Mammary epithelial cell (primary cell): ENCODE measurements at regions not wholly inside any gene's neighbourhood (a gene's known extent, or its start where the extent isn't known, plus 50 kb on each side); places are given as distances from the start of the nearest gene placed in this dataset.

Experiments
- CTCF ChIP-seq, 2 donors: IDR thresholded peaks in 1 of 2; conservative IDR thresholded peaks in 1 of 2; 2 replicates each; pipeline ENCODE4 v1.5.1; 2011 to 2012; ENCODE audit warnings: inconsistent platforms in 2 of 2, low read length in 2 of 2, mild to moderate bottlenecking in 2 of 2, control low read depth in 1 of 2, low read depth in 1 of 2; ENCODE audit not compliant: insufficient read depth in 1 of 2; ENCODE audit errors: extremely low read depth in 1 of 2
- EZH2 ChIP-seq: IDR thresholded peaks from 2 replicates; pipeline ENCODE4 v1.6.1; 2012; ENCODE audit warnings: low read length, inconsistent platforms, borderline replicate concordance

- TF ChIP-seq CTCF (conservative IDR thresholded peaks at IDR 0.05 in 1 of 2, IDR thresholded peaks at IDR 0.05 in 1 of 2; ENCODE audit: extremely low read depth in 1 of 2, insufficient read depth in 1 of 2, low read depth in 1 of 2, low read length in 2 of 2) (no peak), EZH2 (no peak)
Observed at GRCh38 chr2:234630801-234631261, 133.9 kb upstream of the ARL4C start.
